ENCODE measurements at regions not wholly inside any gene's neighbourhood (a gene's known extent, or its start where the extent isn't known, plus 50 kb on each side); places are given as distances from the start of the nearest gene placed in this dataset.

DNA sequence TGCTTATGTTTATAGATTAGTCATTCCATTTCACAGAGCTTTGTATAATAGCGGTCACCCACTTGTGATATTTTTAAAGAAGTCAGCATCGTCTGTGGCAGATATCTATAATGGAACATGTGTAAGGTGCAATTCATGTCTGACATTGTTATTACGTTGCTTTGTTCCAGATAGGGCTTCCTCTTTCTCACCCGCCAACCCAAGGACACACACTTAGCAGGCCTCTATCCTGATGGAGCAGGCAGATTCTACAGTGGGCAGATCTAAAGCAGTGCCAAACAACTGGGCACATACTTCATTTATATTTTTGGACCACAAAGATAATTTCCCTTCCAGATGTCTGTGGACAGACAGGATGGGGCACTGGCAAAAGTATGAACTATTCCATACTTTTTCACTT, 573.1 kb downstream of the TDRD15 start:
- no TSS peak for BruUV-seq (replicated peaks)
- Histone ChIP-seq H3K4me3 (ENCODE audit: low read depth, low read length) (no peak overlapping the region), H3K9me3 (no peaks in the 10 kb centered on the region), H3K4me1 (no peaks in the 10 kb centered on the region), H3K27me3 (replicated peaks; ENCODE audit: control insufficient read depth, insufficient read depth, low read length) (no peaks in the 10 kb centered on the region; the same call in 1 of the 2 replicates), H3K36me3 (ENCODE audit: control insufficient read depth, insufficient read depth, low read length) (no peaks in the 10 kb centered on the region)
- no peak overlapping the region for H3K4me3 Mint-ChIP-seq (ENCODE audit: unreplicated experiment)
- no peak overlapping the region for H3K27ac Mint-ChIP-seq (ENCODE audit: unreplicated experiment)
- H3K9me3 Mint-ChIP-seq (ENCODE audit: unreplicated experiment) = no peaks in the 10 kb centered on the region
- TF ChIP-seq, protein P1, sequence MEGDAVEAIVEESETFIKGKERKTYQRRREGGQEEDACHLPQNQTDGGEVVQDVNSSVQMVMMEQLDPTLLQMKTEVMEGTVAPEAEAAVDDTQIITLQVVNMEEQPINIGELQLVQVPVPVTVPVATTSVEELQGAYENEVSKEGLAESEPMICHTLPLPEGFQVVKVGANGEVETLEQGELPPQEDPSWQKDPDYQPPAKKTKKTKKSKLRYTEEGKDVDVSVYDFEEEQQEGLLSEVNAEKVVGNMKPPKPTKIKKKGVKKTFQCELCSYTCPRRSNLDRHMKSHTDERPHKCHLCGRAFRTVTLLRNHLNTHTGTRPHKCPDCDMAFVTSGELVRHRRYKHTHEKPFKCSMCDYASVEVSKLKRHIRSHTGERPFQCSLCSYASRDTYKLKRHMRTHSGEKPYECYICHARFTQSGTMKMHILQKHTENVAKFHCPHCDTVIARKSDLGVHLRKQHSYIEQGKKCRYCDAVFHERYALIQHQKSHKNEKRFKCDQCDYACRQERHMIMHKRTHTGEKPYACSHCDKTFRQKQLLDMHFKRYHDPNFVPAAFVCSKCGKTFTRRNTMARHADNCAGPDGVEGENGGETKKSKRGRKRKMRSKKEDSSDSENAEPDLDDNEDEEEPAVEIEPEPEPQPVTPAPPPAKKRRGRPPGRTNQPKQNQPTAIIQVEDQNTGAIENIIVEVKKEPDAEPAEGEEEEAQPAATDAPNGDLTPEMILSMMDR (IDR thresholded peaks at IDR 0.05; ENCODE audit: insufficient read depth in 1 of 2, low read depth in 1 of 2, low read length in 1 of 2, severe bottlenecking in 1 of 2, unreplicated experiment in 1 of 2) = no peak
- ChIA-PET POLR2A (no interaction called here), CTCF (no interaction called here)
- intact Hi-C loops (cut with micrococcal nuclease; ENCODE audit: unreplicated experiment) = no loop called here
- DNase-seq = no peak
- H3K27me3 Mint-ChIP-seq (ENCODE audit: insufficient read depth, unreplicated experiment) = peaks cover 1% of the 10 kb centered on the region
- H3K4me1 Mint-ChIP-seq (ENCODE audit: low read depth, unreplicated experiment) = no peaks in the 10 kb centered on the region
- no peaks in the 10 kb centered on the region for H3K36me3 Mint-ChIP-seq (ENCODE audit: insufficient read depth, unreplicated experiment)

DNA sequence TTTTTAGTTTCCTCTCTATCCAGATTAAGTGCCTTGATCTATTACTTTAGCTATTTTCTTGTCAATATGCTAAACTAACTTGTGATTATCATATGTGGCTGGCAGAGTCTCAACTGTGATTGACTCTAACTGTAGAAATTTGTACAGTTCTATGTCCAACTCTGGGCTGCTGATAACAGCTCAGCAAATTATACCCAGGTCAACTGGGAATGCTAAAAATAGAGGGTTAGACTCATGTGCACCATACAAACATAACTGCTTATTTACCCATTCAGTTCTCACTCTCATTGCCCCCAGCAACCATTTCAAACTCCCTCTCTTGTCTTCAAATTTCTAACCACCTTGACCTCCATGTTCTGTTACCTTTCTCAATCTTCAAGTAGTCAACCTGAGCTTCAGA, 576.9 kb downstream of the TDRD15 start:
- H3K36me3 Mint-ChIP-seq (ENCODE audit: insufficient read depth, unreplicated experiment) = no peaks in the 10 kb centered on the region
- no peaks in the 10 kb centered on the region for H3K4me1 Mint-ChIP-seq (ENCODE audit: low read depth, unreplicated experiment)
- POLR2A ChIA-PET = no interaction called here
- H3K4me3 Mint-ChIP-seq (ENCODE audit: unreplicated experiment) = no peak overlapping the region
- Histone ChIP-seq H3K9me3 (no peaks in the 10 kb centered on the region), H3K27me3 (replicated peaks; ENCODE audit: control insufficient read depth, insufficient read depth, low read length) (no peaks in the 10 kb centered on the region; the same call in 1 of the 2 replicates), H3K36me3 (ENCODE audit: control insufficient read depth, insufficient read depth, low read length) (no peaks in the 10 kb centered on the region), H3K4me1 (no peaks in the 10 kb centered on the region), H3K4me3 (ENCODE audit: low read depth, low read length) (no peak overlapping the region)
- BruUV-seq (replicated peaks) = no TSS peak
- no peaks in the 10 kb centered on the region for H3K9me3 Mint-ChIP-seq (ENCODE audit: unreplicated experiment)
- peaks cover 4% of the 10 kb centered on the region for H3K27me3 Mint-ChIP-seq (ENCODE audit: insufficient read depth, unreplicated experiment)
- no peak for DNase-seq
- CTCF ChIA-PET = no interaction called here
- TF ChIP-seq, protein P1 (IDR thresholded peaks at IDR 0.05; ENCODE audit: insufficient read depth in 1 of 2, low read depth in 1 of 2, low read length in 1 of 2, severe bottlenecking in 1 of 2, unreplicated experiment in 1 of 2) = no peak
- H3K27ac Mint-ChIP-seq (ENCODE audit: unreplicated experiment) = no peak overlapping the region
- intact Hi-C loops (cut with micrococcal nuclease; ENCODE audit: unreplicated experiment) = no loop called here

DNA sequence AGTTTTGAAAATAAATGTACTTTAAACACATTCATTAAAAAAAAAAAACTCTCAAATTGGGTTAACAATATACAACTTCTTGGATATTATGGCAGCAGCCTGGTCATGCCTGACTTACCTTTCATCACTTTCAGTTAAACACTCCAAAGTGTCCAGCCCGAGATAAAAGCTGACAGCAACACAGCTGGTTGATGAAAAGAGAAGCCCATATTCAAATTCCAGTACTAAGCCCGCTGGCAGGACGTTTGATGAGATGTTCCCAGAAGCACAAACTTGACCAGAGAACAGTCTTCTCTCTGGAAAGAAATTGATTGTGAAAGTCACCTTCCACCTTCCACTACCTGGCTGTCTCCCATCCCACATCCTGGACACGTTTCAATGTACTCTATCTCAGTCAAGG, 586.3 kb downstream of the TDRD15 start:
- Mint-ChIP-seq H3K4me3 (ENCODE audit: unreplicated experiment) (no peak overlapping the region), H3K27me3 (ENCODE audit: insufficient read depth, unreplicated experiment) (peaks cover 7% of the 10 kb centered on the region), H3K9me3 (ENCODE audit: unreplicated experiment) (no peaks in the 10 kb centered on the region), H3K27ac (ENCODE audit: unreplicated experiment) (no peak overlapping the region), H3K4me1 (ENCODE audit: low read depth, unreplicated experiment) (no peaks in the 10 kb centered on the region), H3K36me3 (ENCODE audit: insufficient read depth, unreplicated experiment) (no peaks in the 10 kb centered on the region)
- TF ChIP-seq, protein P1 (IDR thresholded peaks at IDR 0.05; ENCODE audit: insufficient read depth in 1 of 2, low read depth in 1 of 2, low read length in 1 of 2, severe bottlenecking in 1 of 2, unreplicated experiment in 1 of 2) = no peak
- ChIA-PET CTCF (no interaction called here), POLR2A (no interaction called here)
- Histone ChIP-seq H3K9me3 (0 out of 2 replicates have a peak, but pooled peaks cover 3% of the 10 kb centered on the region), H3K4me3 (ENCODE audit: low read depth, low read length) (no peak overlapping the region), H3K4me1 (no peaks in the 10 kb centered on the region), H3K36me3 (ENCODE audit: control insufficient read depth, insufficient read depth, low read length) (no peaks in the 10 kb centered on the region), H3K27me3 (replicated peaks; ENCODE audit: control insufficient read depth, insufficient read depth, low read length) (no peaks in the 10 kb centered on the region)
- intact Hi-C loops (cut with micrococcal nuclease; ENCODE audit: unreplicated experiment) = no loop called here
- no TSS peak for BruUV-seq (replicated peaks)
- no peak for DNase-seq

Measured in Caco-2 (cell line).